ENCODE measurements at regions not wholly inside any gene's neighbourhood (a gene's known extent, or its start where the extent isn't known, plus 50 kb on each side); places are given as distances from the start of the nearest gene placed in this dataset.

GRCh38 chr18:40789286-40789685, 1165.7 kb upstream of the PIK3C3 start:
- no peak for DNase-seq (ENCODE audit: low spot score)

DNA sequence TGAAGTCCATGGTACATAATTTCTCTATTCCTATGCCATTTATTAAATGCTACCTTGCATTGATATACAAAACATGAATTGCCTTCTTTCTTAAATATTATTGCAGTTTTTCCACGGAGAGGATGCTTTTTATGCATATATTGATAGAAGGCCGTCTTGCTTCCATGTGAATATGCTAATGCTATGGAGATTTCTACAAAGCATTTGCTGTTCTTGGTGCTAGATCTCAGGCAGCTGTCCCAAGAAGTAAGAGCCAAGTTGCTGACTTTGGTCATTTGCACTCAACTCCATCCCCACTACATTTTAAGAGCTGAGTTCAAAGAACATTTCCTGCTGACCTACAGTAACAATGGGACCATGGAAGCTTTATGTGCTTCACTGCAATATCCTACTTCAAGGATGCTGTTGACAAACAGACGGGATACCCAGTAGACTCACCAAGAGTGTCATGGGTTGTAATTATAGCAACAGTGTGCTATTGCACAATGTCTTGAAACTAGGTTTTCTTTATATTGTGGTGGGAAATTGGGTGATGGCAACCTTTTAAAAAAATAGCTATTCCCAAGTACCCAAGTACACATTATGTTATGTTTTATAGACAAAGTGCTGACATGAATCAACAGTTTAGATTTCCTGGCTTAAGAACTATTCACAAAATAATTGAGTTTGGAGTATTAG, 1172.4 kb upstream of the PIK3C3 start:
- no peak for DNase-seq (ENCODE audit: low spot score)

- DNase-seq (ENCODE audit: low spot score), result no peak
Measured at GRCh38 chr18:40769786-40770185, 1185.2 kb upstream of the PIK3C3 start.

DNA sequence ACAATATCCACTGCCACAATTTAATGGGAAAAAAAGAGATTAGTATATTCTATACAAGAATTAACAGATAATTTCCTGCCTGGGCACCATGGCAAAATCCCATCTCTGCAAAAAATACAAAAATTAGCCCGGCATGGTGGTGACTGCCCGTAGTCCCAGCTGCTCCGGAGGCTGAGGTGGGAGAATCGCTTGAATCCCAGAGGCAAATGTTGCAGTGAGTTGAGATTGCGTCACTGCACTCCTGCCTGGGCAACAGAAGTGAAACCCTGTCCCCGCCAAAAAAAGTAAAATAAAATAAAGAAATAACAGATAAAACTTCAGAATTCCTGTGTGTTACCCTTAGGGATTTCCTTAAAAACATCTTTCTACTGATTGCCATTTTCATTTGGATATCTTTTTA, 1194.8 kb upstream of the PIK3C3 start:
- no peak for DNase-seq (ENCODE audit: low spot score)

- DNase-seq (ENCODE audit: low spot score), result no peak
Measured at GRCh38 chr18:40754477-40754876, 1200.6 kb upstream of the PIK3C3 start.

GRCh38 chr18:40752316-40752715, 1202.7 kb upstream of the PIK3C3 start:
- DNase-seq (ENCODE audit: low spot score), result no peak

DNA sequence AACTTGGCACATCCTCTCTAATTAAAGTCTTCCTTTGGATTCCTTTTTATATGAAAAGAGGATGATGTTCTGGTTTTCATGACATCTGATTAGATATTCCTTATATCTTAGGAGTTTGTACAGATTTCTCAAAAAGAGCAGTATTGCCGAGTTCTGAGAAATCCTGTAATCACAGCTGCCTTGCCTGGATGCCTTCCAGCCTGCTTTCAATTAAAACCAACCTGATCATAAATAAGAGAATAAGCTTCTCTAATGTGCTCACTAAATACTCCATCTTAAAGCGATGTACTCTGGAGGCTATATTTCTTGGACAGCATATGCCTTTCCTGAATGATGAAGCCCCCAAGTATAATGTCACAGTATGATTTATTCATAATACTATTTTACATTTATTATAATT, 1203.8 kb upstream of the PIK3C3 start:
- no peak for DNase-seq (ENCODE audit: low spot score)

GRCh38 chr18:40739029-40739428, 1216.0 kb upstream of the PIK3C3 start:
- DNase-seq (ENCODE audit: low spot score), result no peak

DNA sequence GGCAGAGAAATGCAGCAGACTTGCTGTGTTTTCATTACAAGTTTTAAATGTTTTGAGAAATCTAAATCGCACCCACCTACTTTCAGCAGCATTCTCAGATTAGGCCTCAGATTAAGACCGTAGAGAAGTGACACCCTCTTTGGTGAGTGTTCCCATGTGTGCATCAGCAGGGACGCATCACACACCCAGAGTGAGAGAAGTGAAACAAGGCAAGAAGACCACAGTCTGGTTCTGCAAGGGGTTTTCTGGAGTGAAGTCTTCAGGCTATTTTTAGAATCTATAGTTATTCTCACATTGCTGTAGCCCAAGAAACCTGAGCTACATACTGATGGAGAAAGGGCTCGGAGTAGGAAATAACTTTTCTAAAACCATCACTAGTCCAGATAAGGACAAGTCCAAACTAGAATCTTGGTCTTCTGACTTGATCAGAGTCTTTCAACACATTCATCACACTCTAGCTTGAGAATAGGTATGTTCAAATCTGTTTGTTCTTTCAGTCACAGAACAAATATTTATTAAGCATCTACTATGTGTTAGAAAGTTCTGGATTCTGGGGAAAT, 1216.6 kb upstream of the PIK3C3 start:
- DNase-seq (ENCODE audit: low spot score), result no peak

DNA sequence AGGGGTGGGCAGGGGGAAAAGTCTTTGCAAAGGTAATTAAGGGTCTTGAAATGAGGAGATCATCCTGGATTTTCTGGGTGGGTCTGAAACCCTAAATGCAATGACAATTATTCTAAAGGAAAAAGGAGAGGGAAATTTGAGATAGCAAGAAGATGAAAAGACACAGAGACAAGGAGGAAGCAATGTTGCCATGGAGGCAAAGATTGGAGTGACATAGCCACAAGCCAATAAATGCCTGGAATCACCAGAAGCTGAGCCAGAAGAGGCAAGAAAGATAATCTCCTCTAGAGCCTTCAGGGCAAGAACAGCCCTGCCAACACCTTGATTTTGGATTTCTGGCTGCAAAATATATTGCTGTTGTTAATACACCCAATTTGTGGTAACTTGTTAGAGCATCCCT, 1246.3 kb upstream of the PIK3C3 start:
- no peak for DNase-seq (ENCODE audit: low spot score)

DNA sequence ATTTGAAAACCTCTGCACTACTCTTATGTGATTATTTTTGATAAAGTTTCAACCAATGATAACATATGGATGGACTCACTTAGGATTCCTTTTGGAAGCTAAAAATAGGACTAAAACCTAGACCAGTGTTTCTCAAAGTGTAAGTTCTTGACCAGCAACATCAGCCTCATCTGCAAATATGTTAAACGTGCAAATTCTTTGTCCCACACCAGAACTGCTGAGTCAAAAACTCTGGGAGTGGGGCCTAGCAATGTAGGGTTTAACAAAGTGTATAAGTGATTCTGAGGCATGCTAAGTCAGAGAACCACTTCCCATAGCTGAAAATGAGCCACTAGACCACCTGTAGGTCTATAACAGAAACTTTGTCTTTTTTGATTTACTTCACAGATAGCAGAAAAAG, 1247.2 kb upstream of the PIK3C3 start:
- no peak for DNase-seq (ENCODE audit: low spot score)

GRCh38 chr18:40698129-40698528, 1256.9 kb upstream of the PIK3C3 start:
- DNase-seq (ENCODE audit: low spot score), result no peak

DNA sequence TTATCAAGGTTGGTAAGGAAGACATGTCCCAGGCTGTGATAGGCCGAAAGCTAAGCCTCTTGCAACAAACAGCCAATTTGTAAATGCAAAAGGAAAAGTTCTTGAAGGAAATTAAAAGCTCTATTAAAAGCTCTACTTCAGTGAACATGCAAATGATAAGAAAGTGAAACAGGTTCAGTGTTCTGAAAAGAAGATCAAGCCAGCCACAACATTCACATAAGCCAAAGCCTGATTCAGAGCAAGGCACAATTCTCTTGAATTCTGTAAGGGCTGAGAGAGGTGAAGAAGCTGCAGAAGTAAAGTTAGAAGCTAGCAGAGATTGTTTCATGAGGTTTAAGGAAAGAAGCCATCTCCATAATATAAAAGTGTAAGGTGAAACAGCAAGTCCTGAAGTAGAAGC, 1259.5 kb upstream of the PIK3C3 start:
- DNase-seq (ENCODE audit: low spot score), result no peak

DNA sequence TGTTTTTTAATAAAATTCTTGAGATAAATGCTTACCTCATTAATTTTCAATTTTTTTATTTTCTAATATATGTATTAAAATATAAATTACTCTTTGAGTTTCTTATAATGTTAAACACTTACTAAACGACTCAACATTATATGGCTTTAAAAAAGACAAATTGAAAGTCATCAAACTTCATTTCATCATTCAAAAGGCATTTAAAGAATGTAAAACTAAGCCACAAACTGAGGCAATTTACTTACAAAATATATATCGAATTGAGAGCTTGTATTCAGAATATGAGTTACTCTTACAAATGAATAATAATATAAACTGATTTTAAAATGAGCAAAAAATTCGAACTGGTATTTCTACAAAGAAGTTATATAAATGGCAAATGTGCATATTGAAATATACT, 1262.2 kb upstream of the PIK3C3 start:
- DNase-seq (ENCODE audit: low spot score), result no peak

DNA sequence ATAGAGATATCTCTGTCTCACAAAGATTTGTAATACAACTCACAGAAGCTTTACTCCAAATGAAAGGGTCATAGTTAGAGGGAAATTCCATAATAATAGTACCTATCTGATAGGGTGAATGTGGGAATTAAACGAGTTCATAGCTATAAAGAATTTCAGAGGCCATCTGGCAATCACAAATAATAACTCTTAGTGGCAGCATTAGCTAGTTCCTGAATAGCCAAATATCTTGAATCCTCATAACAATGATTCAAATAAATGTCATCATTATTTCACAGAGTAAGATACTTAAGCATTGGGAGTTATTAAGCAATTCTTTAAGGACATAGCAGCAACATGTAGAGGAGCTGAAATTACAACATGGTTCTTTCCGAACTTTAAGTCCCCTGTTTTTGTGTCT, 1265.0 kb upstream of the PIK3C3 start:
- no peak for DNase-seq (ENCODE audit: low spot score)

DNA sequence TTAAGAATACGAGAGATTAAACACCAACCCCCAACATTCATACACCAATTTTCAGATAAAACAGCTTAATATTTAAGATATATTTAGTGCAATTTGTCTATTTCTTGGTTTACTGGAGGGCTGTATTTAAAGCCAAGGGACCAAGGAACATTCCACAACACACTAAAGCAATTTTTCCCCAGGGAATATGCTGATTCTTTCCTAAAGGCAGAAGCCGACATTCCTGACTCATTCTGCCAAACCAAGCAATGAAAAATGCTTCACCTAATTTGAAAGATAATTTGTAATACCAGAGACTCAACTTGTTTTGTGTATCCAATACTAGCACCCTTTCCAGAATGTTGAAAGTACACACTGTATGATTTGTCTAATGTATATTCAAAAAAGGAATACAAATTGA, 1267.6 kb upstream of the PIK3C3 start:
- DNase-seq (ENCODE audit: low spot score), result no peak

GRCh38 chr18:40686836-40687235, 1268.2 kb upstream of the PIK3C3 start:
- DNase-seq (ENCODE audit: low spot score), result no peak

DNA sequence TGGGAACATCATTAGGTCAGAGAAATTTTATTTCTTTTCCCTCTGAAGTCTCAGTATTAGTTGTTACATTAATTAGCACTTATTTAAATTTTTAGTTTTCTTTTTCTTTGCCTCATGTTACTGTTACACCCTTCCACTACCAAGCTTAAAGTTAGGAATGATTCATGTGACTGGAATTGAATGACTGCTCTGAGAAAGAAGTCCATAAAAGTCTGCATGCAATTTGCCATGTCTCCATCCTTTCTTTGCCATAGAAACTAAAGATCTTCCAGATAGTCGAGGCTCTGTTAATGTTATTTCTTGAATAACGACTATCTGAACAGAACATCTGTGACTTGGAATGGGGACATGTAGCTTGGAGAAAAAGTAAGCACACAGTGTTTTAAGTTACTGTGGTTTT, 1269.8 kb upstream of the PIK3C3 start:
- no peak for DNase-seq (ENCODE audit: low spot score)

DNA sequence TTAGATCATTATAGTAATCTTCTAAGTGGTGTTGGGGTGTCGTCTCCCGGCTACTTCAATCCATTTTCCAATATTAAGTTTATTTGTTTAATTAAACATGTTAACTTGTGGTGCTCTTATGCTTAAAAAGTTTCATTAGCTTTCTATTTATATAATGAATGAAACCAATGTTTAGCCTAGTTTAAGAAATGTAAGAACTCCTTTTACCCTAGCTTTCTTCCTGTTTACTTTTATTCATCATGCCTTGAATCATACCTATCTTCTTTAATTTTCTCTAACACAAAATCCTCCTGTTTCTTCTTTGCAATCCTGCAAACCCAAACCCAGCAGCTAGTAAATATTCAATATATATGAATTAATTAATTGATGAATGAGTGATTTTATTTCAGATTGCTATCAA, 1276.7 kb upstream of the PIK3C3 start:
- no peak for DNase-seq (ENCODE audit: low spot score)

- no peak for DNase-seq (ENCODE audit: low spot score)
Measured at GRCh38 chr18:40676668-40677067, 1278.4 kb upstream of the PIK3C3 start.

- DNase-seq (ENCODE audit: low spot score), result no peak
Measured at GRCh38 chr18:40673150-40673549, 1281.9 kb upstream of the PIK3C3 start.

- no peak for DNase-seq (ENCODE audit: low spot score)
Measured at GRCh38 chr18:40672590-40672989, 1282.4 kb upstream of the PIK3C3 start.

- no peak for DNase-seq (ENCODE audit: low spot score)
Measured at GRCh38 chr18:40670668-40671375, 1284.2 kb upstream of the PIK3C3 start.

Measured in H4 (cell line).